Neutrophil (primary cell): ENCODE measurements at regions not wholly inside any gene's neighbourhood (a gene's known extent, or its start where the extent isn't known, plus 50 kb on each side); places are given as distances from the start of the nearest gene placed in this dataset.

Experiments
- H3K27ac ChIP-seq: fragments of 200-600 bp; sonication (generic); 2 replicates; pipeline ENCODE4 v1.5.1; 2016; ENCODE audit warnings: mild to moderate bottlenecking, moderate library complexity
- H3K27me3 ChIP-seq: fragments of 200-600 bp; sonication (generic); 2 replicates; pipeline ENCODE4 v1.6.0; 2016; ENCODE audit warnings: mild to moderate bottlenecking
- H3K36me3 ChIP-seq: fragments of 200-600 bp; sonication (generic); 2 replicates; pipeline ENCODE4 v1.5.1; 2017
- H3K4me1 ChIP-seq, 2 experiments: fragments of 200-600 bp in 1 of 2; sonication (generic) in 1 of 2; 1 replicate in 1 of 2; 2 replicates in 1 of 2; pipeline versions ENCODE4 v1.5.1 to v1.6.1; 2013 to 2016; ENCODE audit warnings: low read depth in 1 of 2, low read length in 1 of 2, mild to moderate bottlenecking in 1 of 2, moderate library complexity in 1 of 2; ENCODE audit not compliant: control insufficient read depth in 1 of 2, insufficient read depth in 1 of 2
- H3K4me3 ChIP-seq, 2 experiments: fragments of 200-600 bp in 1 of 2; sonication (generic) in 1 of 2; 1 replicate in 1 of 2; 2 replicates in 1 of 2; pipeline ENCODE4 v1.5.1; 2013 to 2016; ENCODE audit warnings: low read depth in 1 of 2, low read length in 1 of 2, mild to moderate bottlenecking in 1 of 2, moderate library complexity in 1 of 2
- H3K9me3 ChIP-seq: fragments of 200-600 bp; sonication (generic); 2 replicates; pipeline ENCODE4 v1.5.1; 2016
- CTCF ChIP-seq: fragments of 200-600 bp; sonication (generic); IDR thresholded peaks from 2 replicates; pipeline ENCODE4 v1.5.1; 2016; ENCODE audit warnings: antibody characterized with exemption

GRCh38 chr22:48477031-48477721 is 1350.5 kb downstream of the BRD1 start:
- Histone ChIP-seq H3K36me3 (no peaks in the 10 kb centered on the region), H3K4me1 (no peaks in the 10 kb centered on the region), H3K27me3 (no peaks in the 10 kb centered on the region), H3K9me3 (no peaks in the 10 kb centered on the region), H3K27ac (no peak overlapping the region), H3K4me3 (no peak overlapping the region)
- TF ChIP-seq CTCF, result no peak

- peaks cover under 1% of the 10 kb centered on the region for H3K27me3 ChIP-seq
- no peaks in the 10 kb centered on the region for H3K4me1 ChIP-seq
- no peaks in the 10 kb centered on the region for H3K36me3 ChIP-seq
- H3K27ac ChIP-seq, result no peak overlapping the region
- no peak overlapping the region for H3K4me3 ChIP-seq
- no peak for TF ChIP-seq CTCF
- H3K9me3 ChIP-seq, result no peaks in the 10 kb centered on the region
Observed at GRCh38 chr22:48476577-48476976, 1351.1 kb downstream of the BRD1 start.

- H3K27me3 ChIP-seq, result peaks cover 5% of the 10 kb centered on the region
- no peaks in the 10 kb centered on the region for H3K36me3 ChIP-seq
- H3K9me3 ChIP-seq, result no peaks in the 10 kb centered on the region
- no peak for TF ChIP-seq CTCF
- no peak overlapping the region for H3K27ac ChIP-seq
- H3K4me1 ChIP-seq, result no peaks in the 10 kb centered on the region
- no peak overlapping the region for H3K4me3 ChIP-seq
Observed at GRCh38 chr22:48475661-48476345, 1351.9 kb downstream of the BRD1 start.

- no peak overlapping the region for H3K27ac ChIP-seq
- H3K27me3 ChIP-seq, result peaks cover 5% of the 10 kb centered on the region
- TF ChIP-seq CTCF, result no peak
- no peaks in the 10 kb centered on the region for H3K36me3 ChIP-seq
- no peak overlapping the region for H3K4me3 ChIP-seq
- no peaks in the 10 kb centered on the region for H3K4me1 ChIP-seq
- no peaks in the 10 kb centered on the region for H3K9me3 ChIP-seq
Observed at GRCh38 chr22:48474881-48475280, 1352.8 kb downstream of the BRD1 start.

- Histone ChIP-seq H3K9me3 (no peaks in the 10 kb centered on the region), H3K27me3 (peaks cover 5% of the 10 kb centered on the region), H3K36me3 (no peaks in the 10 kb centered on the region), H3K4me3 (no peak overlapping the region), H3K4me1 (no peaks in the 10 kb centered on the region), H3K27ac (no peak overlapping the region)
- TF ChIP-seq CTCF, result no peak
Observed at GRCh38 chr22:48473202-48473601, 1354.5 kb downstream of the BRD1 start.
